A549 (cell line): ENCODE measurements at regions not wholly inside any gene's neighbourhood (a gene's known extent, or its start where the extent isn't known, plus 50 kb on each side); places are given as distances from the start of the nearest gene placed in this dataset.
A peak's percentile ranks its signal among the peaks of the same experiment; 100 is the strongest.

ENCODE experiments used
- ATAC-seq, 2 experiments: fragments of 200-7000 bp in 1 of 2; fragments of >200 bp in 1 of 2; cut with Nextera tagmentation in 1 of 2; cut with Tn5 transposase in 1 of 2; 3 replicates each; pipeline versions ENCODE4 v1.8.0 to v1.9.1; 2018 to 2020; ENCODE audit warnings: mild to moderate bottlenecking in 1 of 2, moderate library complexity in 1 of 2
- CTCF ChIA-PET: fragments of 300-600 bp; sonication (Branson Sonifier 250); formaldehyde crosslinking; extraction: SDS; loops from one replicate; lab custom pipeline; 2021; ENCODE audit warnings: antibody characterized with exemption, inconsistent platforms; lab: Yijun Ruan, JAX
- POLR2A ChIA-PET: fragments of 350-600 bp; formaldehyde crosslinking; extraction: SDS; loops from one replicate; lab custom pipeline; 2021; ENCODE audit warnings: antibody characterized with exemption, inconsistent platforms; lab: Yijun Ruan, JAX
- DNase-seq, 2 experiments: peaks; one replicate each; pipeline versions ENCODE4 v3.0.0 to v3.0.0-alpha.2; 2011 to 2016; ENCODE audit warnings: low read depth in 1 of 2, low spot score in 1 of 2
- FAIRE-seq: peaks from 2 replicates; lab custom pipeline; 2011; peaks lifted over from hg19 to GRCh38; lab: Jason Lieb, UNC
- H3K27ac ChIP-seq, 2 experiments: fragments of >200 bp; sonication (Bioruptor Twin); formaldehyde crosslinking; 3 replicates each; pipeline ENCODE4 v1.5.1; 2016 to 2017
- H3K4me1 ChIP-seq: fragments of >200 bp; sonication (Bioruptor Twin); formaldehyde crosslinking; 3 replicates; pipeline ENCODE4 v1.6.1; 2016
- H3K4me2 ChIP-seq: fragments of >200 bp; sonication (Bioruptor Twin); formaldehyde crosslinking; 3 replicates; pipeline ENCODE4 v1.6.1; 2016
- H3K4me3 ChIP-seq: fragments of >200 bp; sonication (Bioruptor Twin); formaldehyde crosslinking; 3 replicates; pipeline ENCODE4 v1.5.1; 2016
- H3K9me3 ChIP-seq: fragments of >200 bp; sonication (Bioruptor Twin); formaldehyde crosslinking; 3 replicates; pipeline ENCODE4 v1.6.1; 2016
- BCL3 ChIP-seq: fragments of >200 bp; sonication (Bioruptor Twin); formaldehyde crosslinking; IDR thresholded peaks from 3 replicates; pipeline ENCODE4 v1.6.1; 2016
- CBX2 ChIP-seq: fragments of 200-600 bp; sonication (generic); IDR thresholded peaks from 2 replicates; pipeline ENCODE4 v1.6.1; 2016; ENCODE audit warnings: low read depth, mild to moderate bottlenecking, borderline replicate concordance
- CTCF ChIP-seq: fragments of >200 bp; sonication (Bioruptor Twin); formaldehyde crosslinking; IDR thresholded peaks from 3 replicates; pipeline ENCODE4 v1.5.1; 2016
- E2F6 ChIP-seq: IDR thresholded peaks from 2 replicates; pipeline ENCODE4 v1.6.1; 2012; ENCODE audit warnings: low read depth, borderline replicate concordance
- EHMT2 ChIP-seq: fragments of 200-600 bp; sonication (generic); IDR thresholded peaks from 2 replicates; pipeline ENCODE4 v1.6.1; 2016; ENCODE audit warnings: antibody characterized with exemption, low read depth, mild to moderate bottlenecking, moderate library complexity
- FOSL2 ChIP-seq, 2 experiments: fragments of 450-650 bp in 1 of 2; fragments of >200 bp in 1 of 2; sonication (Bioruptor Twin) in 1 of 2; formaldehyde crosslinking; IDR thresholded peaks; 2 replicates each; pipeline versions ENCODE4 v1.5.0 to v1.6.1; 2016 to 2020; ENCODE audit warnings: mild to moderate bottlenecking in 1 of 2, moderate library complexity in 1 of 2
- GATA3 ChIP-seq: IDR thresholded peaks from 2 replicates; pipeline ENCODE4 v1.6.1; 2012; ENCODE audit warnings: borderline replicate concordance
- HDAC2 ChIP-seq: fragments of 200-600 bp; sonication (generic); IDR thresholded peaks from 2 replicates; pipeline ENCODE4 v1.6.1; 2016
- HOXA7 ChIP-seq: fragments of 250-450 bp; sonication (Bioruptor Pico); IDR thresholded peaks from 2 replicates; pipeline ENCODE4 v1.5.0; 2020; ENCODE audit warnings: mild to moderate bottlenecking, moderate library complexity
- HOXB13 ChIP-seq: fragments of 250-450 bp; sonication (Bioruptor Pico); IDR thresholded peaks from 2 replicates; pipeline ENCODE4 v1.5.0; 2020; ENCODE audit warnings: low read depth, mild to moderate bottlenecking, moderate library complexity
- HOXB5 ChIP-seq: fragments of 250-450 bp; sonication (Bioruptor Pico); IDR thresholded peaks from 2 replicates; pipeline ENCODE4 v1.5.0; 2020; ENCODE audit warnings: mild to moderate bottlenecking, moderate library complexity
- JUN ChIP-seq, 2 experiments: fragments of >200 bp; sonication (Bioruptor Twin); formaldehyde crosslinking; IDR thresholded peaks; 2 replicates in 1 of 2; 3 replicates in 1 of 2; pipeline ENCODE4 v1.6.1; 2016 to 2017
- JUNB ChIP-seq: fragments of >200 bp; sonication (Bioruptor Twin); formaldehyde crosslinking; IDR thresholded peaks from 2 replicates; pipeline ENCODE4 v1.6.1; 2016
- NFE2L2 ChIP-seq: fragments of 150-350 bp; conservative IDR thresholded peaks from 2 replicates; pipeline ENCODE4 v1.6.1; 2014; ENCODE audit warnings: low read length
- NR3C1 ChIP-seq: fragments of >200 bp; sonication (Bioruptor Twin); formaldehyde crosslinking; IDR thresholded peaks from 3 replicates; pipeline ENCODE4 v1.6.1; 2017
- PHF8 ChIP-seq: fragments of 200-600 bp; sonication (generic); IDR thresholded peaks from 2 replicates; pipeline ENCODE4 v1.6.1; 2016; ENCODE audit warnings: low read depth, mild to moderate bottlenecking, antibody characterized with exemption, moderate library complexity, borderline replicate concordance
- POLR2A ChIP-seq: IDR thresholded peaks from 2 replicates; pipeline ENCODE4 v1.6.1; 2012; ENCODE audit warnings: mild to moderate bottlenecking, low read length
- RAD21 ChIP-seq, 2 experiments: fragments of >200 bp in 1 of 2; sonication (Bioruptor Twin) in 1 of 2; formaldehyde crosslinking in 1 of 2; IDR thresholded peaks in 1 of 2; conservative IDR thresholded peaks in 1 of 2; 2 replicates in 1 of 2; 3 replicates in 1 of 2; pipeline ENCODE4 v1.6.1; 2012 to 2018; ENCODE audit warnings: inconsistent platforms in 1 of 2
- RNF2 ChIP-seq: fragments of 200-600 bp; sonication (generic); IDR thresholded peaks from 2 replicates; pipeline ENCODE4 v1.6.1; 2016; ENCODE audit warnings: low read depth, mild to moderate bottlenecking, antibody characterized with exemption, moderate library complexity, borderline replicate concordance
- SMC3 ChIP-seq: fragments of >200 bp; sonication (Bioruptor Twin); formaldehyde crosslinking; IDR thresholded peaks from 3 replicates; pipeline ENCODE4 v1.6.1; 2018; ENCODE audit warnings: inconsistent platforms
- TP53 ChIP-seq: fragments of 250-450 bp; sonication (Bioruptor Pico); IDR thresholded peaks from 2 replicates; pipeline ENCODE4 v1.5.0; 2021; ENCODE audit warnings: mild to moderate bottlenecking, moderate library complexity
- ZC3H11A ChIP-seq: fragments of 450-650 bp; IDR thresholded peaks from 2 replicates; pipeline ENCODE4 v1.6.1; 2014; ENCODE audit warnings: antibody characterized with exemption, mild to moderate bottlenecking
- ZSCAN20 ChIP-seq: fragments of 250-450 bp; sonication (Bioruptor Pico); IDR thresholded peaks from 2 replicates; pipeline ENCODE4 v1.8.0; 2022; ENCODE audit warnings: mild to moderate bottlenecking, moderate library complexity
- WGBS: methylation state at CpG from one replicate; pipeline ENCODE4 v1.1.6; 2017; ENCODE audit errors: missing lambda C conversion rate; 5-methylcytosine and 5-hydroxymethylcytosine counted together
- TF ChIP-seq, protein P1 (sequence below): fragments of 450-650 bp; IDR thresholded peaks from 2 replicates; pipeline ENCODE4 v1.6.1; 2014; ENCODE audit warnings: antibody characterized with exemption
- TF ChIP-seq, protein P2 (sequence below): fragments of 150-350 bp; IDR thresholded peaks from 2 replicates; pipeline ENCODE4 v1.6.1; 2014; ENCODE audit warnings: low read depth, mild to moderate bottlenecking, low read length
- TF ChIP-seq, protein P3 (sequence below): IDR thresholded peaks from 2 replicates; pipeline ENCODE4 v1.6.1; 2012

DNA sequence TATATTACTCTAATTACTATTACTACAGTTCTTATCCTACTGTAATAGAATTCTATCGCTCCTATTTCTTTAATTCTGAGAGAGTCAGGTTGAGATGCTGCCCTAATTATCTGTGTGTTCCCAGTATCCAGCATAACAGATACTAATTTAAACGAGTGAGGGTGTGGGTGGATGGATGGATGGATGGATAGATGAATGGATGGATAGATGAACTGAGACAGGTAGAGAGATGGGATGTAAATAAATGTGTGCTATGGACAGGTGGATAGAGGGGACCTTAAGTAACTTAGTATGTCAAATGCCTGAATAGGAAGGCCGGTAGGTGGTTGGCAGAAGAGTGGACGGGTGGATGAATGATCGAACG, 143.6 kb upstream of the ADRA1B start:
- Histone ChIP-seq H3K4me1 (peaks cover 13% of the 10 kb centered on the region), H3K9me3 (no peaks in the 10 kb centered on the region), H3K4me3 (peak overlapping the region; percentile 41), H3K27ac (peak overlapping the region; percentile 90 to 94), H3K4me2 (peak overlapping the region; percentile 84)
- ChIA-PET POLR2A (interaction anchor here (1.0 to 1.4 kb wide), 3 partner anchors 139 to 191 kb away, joined by 3 read pairs; no protein-coding TSS in a partner anchor), CTCF (interaction anchor here (1.0 to 2.5 kb wide), 6 partner anchors 140 to 331 kb away, joined by 3 to 19 read pairs (median 6); partner anchors contain the start of gene ADRA1B)
- FAIRE-seq (no peak), DNase-seq (no peak), ATAC-seq (no peak)
- TF ChIP-seq FOSL2 (IDR thresholded peaks at IDR 0.05) (no peak), FOSL2 (CRISPR knock-in tag; IDR thresholded peaks at IDR 0.05) (no peak)
- 89% methylated on average over 6 of the region's 6 CpGs for WGBS

- H3K27ac ChIP-seq, result peak overlapping the region; percentile 90 to 94
- TF ChIP-seq RNF2, result no peak
- TF ChIP-seq GATA3, result peak; percentile 25; the same call in 1 of the 2 replicates
- TF ChIP-seq JUN (IDR thresholded peaks at IDR 0.05), result peak in 1 of 2 experiments; percentile 73; a peak in 2 of 5 replicates
- no peak for TF ChIP-seq CBX2
- TF ChIP-seq TP53 (CRISPR knock-in tag), result no peak
- TF ChIP-seq NR3C1, result no peak
- TF ChIP-seq FOSL2 (IDR thresholded peaks at IDR 0.05), result no peak; the same call in 1 of the 2 replicates
- peak; percentile 90 for TF ChIP-seq FOSL2 (CRISPR knock-in tag; IDR thresholded peaks at IDR 0.05)
- no peak for TF ChIP-seq EHMT2
- no peak for TF ChIP-seq HDAC2
- TF ChIP-seq, protein P1, sequence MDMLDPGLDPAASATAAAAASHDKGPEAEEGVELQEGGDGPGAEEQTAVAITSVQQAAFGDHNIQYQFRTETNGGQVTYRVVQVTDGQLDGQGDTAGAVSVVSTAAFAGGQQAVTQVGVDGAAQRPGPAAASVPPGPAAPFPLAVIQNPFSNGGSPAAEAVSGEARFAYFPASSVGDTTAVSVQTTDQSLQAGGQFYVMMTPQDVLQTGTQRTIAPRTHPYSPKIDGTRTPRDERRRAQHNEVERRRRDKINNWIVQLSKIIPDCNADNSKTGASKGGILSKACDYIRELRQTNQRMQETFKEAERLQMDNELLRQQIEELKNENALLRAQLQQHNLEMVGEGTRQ, result peak; percentile 70
- peak; percentile 73 for TF ChIP-seq CTCF
- TF ChIP-seq, protein P2, sequence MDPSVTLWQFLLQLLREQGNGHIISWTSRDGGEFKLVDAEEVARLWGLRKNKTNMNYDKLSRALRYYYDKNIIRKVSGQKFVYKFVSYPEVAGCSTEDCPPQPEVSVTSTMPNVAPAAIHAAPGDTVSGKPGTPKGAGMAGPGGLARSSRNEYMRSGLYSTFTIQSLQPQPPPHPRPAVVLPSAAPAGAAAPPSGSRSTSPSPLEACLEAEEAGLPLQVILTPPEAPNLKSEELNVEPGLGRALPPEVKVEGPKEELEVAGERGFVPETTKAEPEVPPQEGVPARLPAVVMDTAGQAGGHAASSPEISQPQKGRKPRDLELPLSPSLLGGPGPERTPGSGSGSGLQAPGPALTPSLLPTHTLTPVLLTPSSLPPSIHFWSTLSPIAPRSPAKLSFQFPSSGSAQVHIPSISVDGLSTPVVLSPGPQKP, result no peak
- no peak for TF ChIP-seq NFE2L2
- TF ChIP-seq HOXB5 (CRISPR knock-in tag), result 0 out of 2 replicates have a peak, but pooled peaks have one; percentile 18
- no peak for TF ChIP-seq ZSCAN20
- TF ChIP-seq SMC3, result peak; percentile 90
- peak; percentile 19; the same call in 1 of the 2 replicates for TF ChIP-seq POLR2A
- TF ChIP-seq HOXB13 (CRISPR knock-in tag), result 0 out of 2 replicates have a peak, but pooled peaks have one; percentile 22
- TF ChIP-seq, protein P3, sequence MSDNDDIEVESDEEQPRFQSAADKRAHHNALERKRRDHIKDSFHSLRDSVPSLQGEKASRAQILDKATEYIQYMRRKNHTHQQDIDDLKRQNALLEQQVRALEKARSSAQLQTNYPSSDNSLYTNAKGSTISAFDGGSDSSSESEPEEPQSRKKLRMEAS, result peak; percentile 91
- peak; percentile 55; the same call in 1 of the 2 replicates for TF ChIP-seq PHF8
- no peak for TF ChIP-seq BCL3
- TF ChIP-seq ZC3H11A, result no peak
- peak; percentile 62 to 86 for TF ChIP-seq RAD21 (conservative IDR thresholded peaks at IDR 0.05 in 1 of 2, IDR thresholded peaks at IDR 0.05 in 1 of 2)
- TF ChIP-seq JUNB, result peak; percentile 43; the same call in 1 of the 2 replicates
- no peak for TF ChIP-seq HOXA7 (CRISPR knock-in tag)
- TF ChIP-seq E2F6, result peak; percentile 96
- H3K4me3 ChIP-seq, result peak overlapping the region; percentile 41
- FAIRE-seq (no peak), DNase-seq (peak; percentile 67 to 76), ATAC-seq (peak; percentile 94 to 97)
- peaks cover 13% of the 10 kb centered on the region for H3K4me1 ChIP-seq
- ChIA-PET CTCF (interaction anchor here (0.6 to 2.5 kb wide), 21 partner anchors 9 to 1201 kb away, joined by 3 to 19 read pairs (median 4); partner anchors contain the start of gene ADRA1B), POLR2A (interaction anchor here (0.6 to 1.4 kb wide), 4 partner anchors 138 to 192 kb away, joined by 3 read pairs; no protein-coding TSS in a partner anchor)
- peak overlapping the region; percentile 84 for H3K4me2 ChIP-seq
- H3K9me3 ChIP-seq, result no peaks in the 10 kb centered on the region
- 12% methylated on average over 24 of the region's 71 CpGs for WGBS
Measured at GRCh38 chr5:159773062-159773924, 143.0 kb upstream of the ADRA1B start.
